B cell (primary cell): ENCODE measurements at regions not wholly inside any gene's neighbourhood (a gene's known extent, or its start where the extent isn't known, plus 50 kb on each side); places are given as distances from the start of the nearest gene placed in this dataset.

Experiments used
- ATAC-seq: fragments of 200-7000 bp; cut with Tn5 transposase; one replicate; pipeline ENCODE4 v1.10.0; 2021; ENCODE audit warnings: low read depth, mild to moderate bottlenecking, moderate number of reproducible peaks, moderate library complexity
- CTCF ChIA-PET: fragments of 350-600 bp; sonication (Branson Sonifier 250); formaldehyde crosslinking; loops from one replicate; lab custom pipeline; 2021; ENCODE audit warnings: antibody characterized with exemption, inconsistent platforms; lab: Charles Lee
- POLR2A ChIA-PET: fragments of 350-600 bp; sonication (Branson Sonifier 250); formaldehyde crosslinking; loops from one replicate; lab custom pipeline; 2021; ENCODE audit warnings: antibody characterized with exemption; lab: Charles Lee
- DNase-seq: peaks from one replicate; pipeline ENCODE4 v3.0.0; 2013
- H2AFZ ChIP-seq: 2 replicates; pipeline ENCODE4 v1.6.1; 2012; ENCODE audit warnings: mild to moderate bottlenecking, low read depth, low read length; ENCODE audit not compliant: insufficient read depth, poor library complexity, severe bottlenecking
- H3K27ac ChIP-seq, 2 donors: 1 replicate in 1 of 2; 2 replicates in 1 of 2; pipeline ENCODE4 v1.5.1; 2012 to 2013; ENCODE audit warnings: low read length in 2 of 2, mild to moderate bottlenecking in 2 of 2, moderate library complexity in 1 of 2
- H3K27me3 ChIP-seq, 4 experiments: fragments of 200-600 bp in 1 of 4; sonication (generic) in 1 of 4; replicated peaks in 1 of 4; 1 replicate in 2 of 4; 2 replicates in 2 of 4; pipeline versions ENCODE4 v1.6.1 to v1.7.0; 2013 to 2016; ENCODE audit warnings: low read length in 3 of 4, mild to moderate bottlenecking in 2 of 4, mixed read lengths in 1 of 4, moderate library complexity in 1 of 4; ENCODE audit not compliant: insufficient read depth in 4 of 4, control insufficient read depth in 3 of 4; ENCODE audit errors: control extremely low read depth in 1 of 4
- H3K36me3 ChIP-seq, 2 experiments: replicated peaks in 1 of 2; 1 replicate in 1 of 2; 2 replicates in 1 of 2; pipeline versions ENCODE4 v1.6.1 to v1.7.1; 2013; ENCODE audit warnings: low read length in 1 of 2; ENCODE audit not compliant: insufficient read depth in 2 of 2, control insufficient read depth in 1 of 2; ENCODE audit errors: control extremely low read depth in 1 of 2, extremely low read depth in 1 of 2
- H3K4me1 ChIP-seq, 2 donors: fragments of 200-600 bp in 1 of 2; sonication (generic) in 1 of 2; 1 replicate in 1 of 2; 2 replicates in 1 of 2; pipeline versions ENCODE4 v1.5.1 to v1.6.1; 2013 to 2017; ENCODE audit warnings: low read length in 2 of 2; ENCODE audit not compliant: control insufficient read depth in 2 of 2, insufficient read depth in 2 of 2
- H3K4me2 ChIP-seq: replicated peaks from 2 replicates; pipeline ENCODE3; 2012; ENCODE audit warnings: mild to moderate bottlenecking, low read depth, low read length; ENCODE audit not compliant: poor library complexity, severe bottlenecking
- H3K4me3 ChIP-seq, 5 experiments: fragments of 200-600 bp in 1 of 5; sonication (generic) in 1 of 5; 1 replicate in 3 of 5; 2 replicates in 2 of 5; pipeline versions ENCODE4 v1.5.1 to v1.7.0; 2011 to 2016; ENCODE audit warnings: low read length in 4 of 5, mild to moderate bottlenecking in 4 of 5, low read depth in 2 of 5, control low read depth in 1 of 5, moderate library complexity in 1 of 5; ENCODE audit not compliant: insufficient read depth in 1 of 5; ENCODE audit errors: control extremely low read depth in 1 of 5, extremely low read depth in 1 of 5
- H3K79me2 ChIP-seq: fragments of 200-600 bp; sonication (generic); one replicate; pipeline ENCODE4 v1.6.0; 2016; ENCODE audit warnings: low read length; ENCODE audit not compliant: control insufficient read depth, insufficient read depth
- H3K9ac ChIP-seq: fragments of 200-600 bp; sonication (generic); 2 replicates; pipeline ENCODE4 v1.6.1; 2017; ENCODE audit warnings: mild to moderate bottlenecking, low read length, moderate library complexity
- H3K9me3 ChIP-seq, 3 donors: one replicate each; pipeline versions ENCODE4 v1.6.1 to v1.7.1; 2013; ENCODE audit warnings: low read length in 2 of 3; ENCODE audit not compliant: control insufficient read depth in 2 of 3, insufficient read depth in 1 of 3; ENCODE audit errors: control extremely low read depth in 1 of 3
- H4K20me1 ChIP-seq: 2 replicates; pipeline ENCODE4 v1.6.0; 2012; ENCODE audit warnings: mild to moderate bottlenecking, low read length; ENCODE audit not compliant: insufficient read depth, control insufficient read depth, poor library complexity, severe bottlenecking
- H3K27ac Mint-ChIP-seq: one replicate; pipeline ENCODE4 v1.8.0; 2021; ENCODE audit warnings: mixed read lengths
- H3K27me3 Mint-ChIP-seq: one replicate; pipeline ENCODE4 v1.8.0; 2021; ENCODE audit warnings: mixed read lengths
- H3K4me1 Mint-ChIP-seq: one replicate; pipeline ENCODE4 v1.8.0; 2021; ENCODE audit warnings: mixed read lengths
- H3K4me3 Mint-ChIP-seq: one replicate; pipeline ENCODE4 v1.8.0; 2021; ENCODE audit warnings: mixed read lengths
- H3K9me3 Mint-ChIP-seq: one replicate; pipeline ENCODE4 v1.8.0; 2022; ENCODE audit warnings: mixed read lengths; ENCODE audit not compliant: insufficient read depth
- CTCF ChIP-seq: fragments of 200-600 bp; IDR thresholded peaks from one replicate; pipeline ENCODE4 v1.8.0; 2022; ENCODE audit warnings: antibody characterized with exemption, mild to moderate bottlenecking
- EZH2 ChIP-seq: IDR thresholded peaks from 2 replicates; pipeline ENCODE4 v1.6.1; 2012; ENCODE audit warnings: borderline replicate concordance, low read depth, mild to moderate bottlenecking, moderate library complexity, low read length; ENCODE audit not compliant: insufficient read depth, poor library complexity, severe bottlenecking
- WGBS: methylation state at CpG from one replicate; pipeline ENCODE4 v1.1.5; 2013; ENCODE audit warnings: missing lambda C conversion rate; ENCODE audit not compliant: insufficient coverage; 5-methylcytosine and 5-hydroxymethylcytosine counted together
- intact Hi-C: fragments of 100-400 bp; cut with micrococcal nuclease; formaldehyde crosslinking; loops from one replicate; pipeline ENCODE4 v1.10.0; 2022

DNA sequence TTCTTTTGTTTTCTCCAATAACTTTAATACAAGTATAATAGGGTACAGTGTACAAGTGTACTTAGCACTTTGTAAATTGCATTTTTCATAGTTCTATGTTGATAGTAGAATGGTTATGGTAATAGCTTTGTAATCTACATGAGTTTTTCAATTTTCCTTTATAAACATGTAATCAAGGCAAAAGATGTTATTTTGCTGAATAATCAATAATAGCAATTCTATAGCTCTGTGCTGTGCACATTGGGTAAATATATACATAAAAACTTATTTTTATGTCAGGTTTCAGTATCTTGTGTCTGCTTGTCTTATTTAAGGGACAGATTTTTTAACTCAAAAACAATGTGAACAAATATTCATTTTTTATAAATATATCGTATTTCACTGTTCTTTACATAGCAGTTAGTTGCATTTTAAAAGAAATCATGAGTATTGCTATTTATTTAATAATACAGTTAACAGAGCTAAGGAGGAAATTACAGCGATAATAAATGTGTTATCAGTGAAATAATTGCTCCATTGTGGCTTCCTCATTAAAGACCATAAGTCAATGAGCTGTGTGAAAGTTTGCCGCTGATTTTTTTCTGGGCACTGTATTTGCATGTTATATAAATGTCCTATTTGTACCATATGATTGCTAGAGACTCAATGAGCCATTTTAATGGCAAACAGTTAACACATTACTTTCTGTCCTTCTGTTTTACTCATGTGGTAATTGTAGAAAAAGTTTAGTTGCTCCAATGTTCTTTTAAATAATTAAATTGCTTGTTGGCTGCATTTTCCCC, 214.6 kb upstream of the STAC start:
- no CpG with 5 or more reads among the region's 3 CpGs for WGBS

More for the DNA sequence above, 214.6 kb upstream of the STAC start:
- no peaks in the 10 kb centered on the region for H3K9me3 Mint-ChIP-seq
- no peak overlapping the region for H3K4me3 Mint-ChIP-seq
- H2AFZ ChIP-seq: no peak overlapping the region
- H3K27me3 ChIP-seq: no peaks in the 10 kb centered on the region
- H4K20me1 ChIP-seq: no peaks in the 10 kb centered on the region
- ATAC-seq (no peak), DNase-seq (no peak)
- POLR2A ChIA-PET: no interaction called here
- no peaks in the 10 kb centered on the region for H3K36me3 ChIP-seq
- CTCF ChIA-PET: no interaction called here
- no peaks in the 10 kb centered on the region for H3K4me1 Mint-ChIP-seq
- TF ChIP-seq CTCF (no peak), EZH2 (no peak)
- H3K27ac Mint-ChIP-seq: no peak overlapping the region
- H3K4me1 ChIP-seq: no peaks in the 10 kb centered on the region
- no peak overlapping the region for H3K9ac ChIP-seq
- no peak overlapping the region for H3K4me3 ChIP-seq
- no peaks in the 10 kb centered on the region for H3K79me2 ChIP-seq
- no peaks in the 10 kb centered on the region for H3K27me3 Mint-ChIP-seq
- H3K27ac ChIP-seq: no peak overlapping the region
- H3K9me3 ChIP-seq: no peaks in the 10 kb centered on the region
- H3K4me2 ChIP-seq: no peak overlapping the region
- intact Hi-C loops: no loop called here
